ENCODE measurements at regions not wholly inside any gene's neighbourhood (a gene's known extent, or its start where the extent isn't known, plus 50 kb on each side); places are given as distances from the start of the nearest gene placed in this dataset.
A peak's percentile ranks its signal among the peaks of the same experiment; 100 is the strongest.
"Not testable (repeated sequence)": the region's sequence is repeated elsewhere in the genome, so short reads cannot be mapped to it uniquely, and the experiment has no call there.

DNA sequence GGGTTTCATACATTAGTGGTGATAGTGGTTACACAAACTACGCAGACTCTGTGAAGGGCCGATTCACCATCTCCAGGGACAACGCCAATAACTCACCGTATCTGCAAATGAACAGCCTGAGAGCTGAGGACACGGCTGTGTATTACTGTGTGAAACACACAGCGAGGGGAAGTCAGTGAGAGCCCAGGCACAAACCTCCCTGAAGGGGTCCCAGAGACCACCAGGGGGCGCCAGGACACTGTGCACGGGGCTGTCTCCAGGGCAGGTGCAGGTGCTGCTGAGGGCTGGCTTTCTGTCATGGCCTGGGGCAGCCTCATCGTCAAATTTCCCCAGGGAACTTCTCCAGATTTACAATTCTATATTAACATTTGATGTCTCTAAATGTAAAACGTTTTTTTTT lies 184.6 kb upstream of the TP53TG3C start:
- DNase-seq (ENCODE audit: low read depth in 2 of 2) = peak in 1 of 2 donors; percentile 29

- not testable (repeated sequence) for DNase-seq (ENCODE audit: low read depth in 2 of 2)
Observed at GRCh38 chr16:33027121-33027520, 166.9 kb upstream of the TP53TG3C start.

DNA sequence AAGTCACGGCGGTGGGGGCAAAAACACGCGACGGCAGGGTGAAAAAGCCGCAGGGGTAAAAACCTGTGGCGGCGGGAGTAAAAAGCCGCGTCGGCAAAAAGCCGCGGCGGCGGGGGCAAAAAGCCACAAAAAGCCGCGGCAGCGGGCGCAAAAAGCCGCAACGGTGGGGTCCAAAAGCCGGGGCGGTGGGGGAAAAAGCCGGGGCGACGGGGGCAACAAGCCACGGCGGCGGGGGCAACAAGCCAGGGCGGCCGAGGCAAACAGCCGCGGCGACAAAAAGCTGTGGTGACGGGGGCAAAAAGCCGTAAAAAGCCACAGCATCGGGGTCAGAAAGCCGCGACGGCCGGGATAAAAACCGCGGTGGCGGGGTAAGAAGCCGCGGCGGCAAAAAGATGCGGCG lies 166.1 kb upstream of the TP53TG3C start:
- not testable (repeated sequence) for DNase-seq (ENCODE audit: low read depth in 2 of 2)

DNA sequence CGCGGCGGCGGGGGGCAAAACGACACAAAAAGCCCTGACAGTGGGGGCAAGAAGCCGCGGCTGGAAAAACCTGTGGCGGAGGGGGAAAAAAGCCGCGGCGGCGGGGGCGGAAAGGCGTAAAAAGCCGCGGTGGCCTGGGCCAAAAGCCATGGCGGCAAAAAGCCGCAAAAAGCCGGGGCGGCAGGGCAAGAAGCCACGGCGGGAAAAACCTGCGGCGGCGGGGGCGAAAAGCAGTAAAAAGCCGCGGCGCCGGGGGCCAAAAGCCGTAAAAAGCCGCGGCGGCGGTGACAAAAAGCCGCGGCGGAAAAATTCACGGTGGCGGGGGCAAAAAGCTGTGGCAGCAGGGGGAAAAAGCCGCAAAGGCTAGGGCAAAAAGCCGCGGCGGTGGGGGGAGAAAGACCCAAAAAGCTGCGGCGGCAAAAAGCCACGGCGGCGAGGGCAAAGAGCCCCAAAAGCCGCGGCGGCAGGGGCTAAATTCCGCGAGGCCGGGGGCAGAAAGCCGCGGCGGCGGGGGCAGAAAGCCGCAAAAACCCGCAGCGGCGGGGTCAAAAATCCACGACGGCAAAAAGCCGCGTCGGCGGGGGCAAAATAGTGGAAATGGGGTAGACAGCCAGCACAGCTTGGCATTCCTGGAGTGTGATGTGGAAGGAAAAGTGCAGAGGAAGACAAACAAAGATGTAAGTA lies 165.2 kb upstream of the TP53TG3C start:
- DNase-seq (ENCODE audit: low read depth in 2 of 2) = not testable (repeated sequence)

GRCh38 chr16:33048849-33049248 lies 145.2 kb upstream of the TP53TG3C start:
- not testable (repeated sequence) for DNase-seq (ENCODE audit: low read depth in 2 of 2)

- DNase-seq (ENCODE audit: low read depth in 2 of 2) = no peak
Observed at GRCh38 chr16:33059206-33059605, 134.8 kb upstream of the TP53TG3C start.

- DNase-seq (ENCODE audit: low read depth in 2 of 2) = not testable (repeated sequence)
Observed at GRCh38 chr16:33059654-33060421, 134.2 kb upstream of the TP53TG3C start.

GRCh38 chr16:33062763-33063162 lies 131.3 kb upstream of the TP53TG3C start:
- DNase-seq (ENCODE audit: low read depth in 2 of 2) = not testable (repeated sequence)

- DNase-seq (ENCODE audit: low read depth in 2 of 2) = not testable (repeated sequence)
Observed at GRCh38 chr16:33063365-33064170, 130.5 kb upstream of the TP53TG3C start.

GRCh38 chr16:33064454-33065073 lies 129.5 kb upstream of the TP53TG3C start:
- not testable (repeated sequence) for DNase-seq (ENCODE audit: low read depth in 2 of 2)

Measured in stimulated activated CD8-positive, alpha-beta memory T cell treated with anti-CD3 and anti-CD28 coated beads, Interleukin-7, amount 100 ng/mL, for 1 hour (primary cell).